ENCODE measurements at regions not wholly inside any gene's neighbourhood (a gene's known extent, or its start where the extent isn't known, plus 50 kb on each side); places are given as distances from the start of the nearest gene placed in this dataset.

GRCh38 chr2:16362611-16363010 is 303.0 kb downstream of the CYRIA start:
- ChIA-PET POLR2A (no interaction called here), CTCF (no interaction called here)
- no peak overlapping the region for H3K4me3 Mint-ChIP-seq
- H3K4me3 ChIP-seq (ENCODE audit: control extremely low read depth in 1 of 5, extremely low read depth in 1 of 5, insufficient read depth in 1 of 5, low read depth in 2 of 5, low read length in 4 of 5) = no peak overlapping the region
- no peaks in the 10 kb centered on the region for H3K27me3 Mint-ChIP-seq
- H3K4me1 Mint-ChIP-seq = no peaks in the 10 kb centered on the region
- intact Hi-C loops (cut with micrococcal nuclease) = no loop called here
- TF ChIP-seq EZH2 (IDR thresholded peaks at IDR 0.05; ENCODE audit: borderline replicate concordance, insufficient read depth, low read depth, low read length, poor library complexity, severe bottlenecking) = no peak
- TF ChIP-seq CTCF (IDR thresholded peaks at IDR 0.05) = no peak
- no CpG with 5 or more reads among the region's 4 CpGs for WGBS (ENCODE audit: insufficient coverage)
- no peak overlapping the region for H3K27ac ChIP-seq (ENCODE audit: low read length in 2 of 2)
- no peaks in the 10 kb centered on the region for H3K9me3 ChIP-seq (ENCODE audit: control extremely low read depth in 1 of 3, control insufficient read depth in 2 of 3, insufficient read depth in 1 of 3, low read length in 2 of 3)
- no peaks in the 10 kb centered on the region for H3K79me2 ChIP-seq (ENCODE audit: control insufficient read depth, insufficient read depth, low read length)
- no peak overlapping the region for H2AFZ ChIP-seq (ENCODE audit: insufficient read depth, low read depth, low read length, poor library complexity, severe bottlenecking)
- H3K9me3 Mint-ChIP-seq (ENCODE audit: insufficient read depth) = no peaks in the 10 kb centered on the region
- no peak for ATAC-seq (ENCODE audit: low read depth)
- DNase-seq = no peak
- H4K20me1 ChIP-seq (ENCODE audit: control insufficient read depth, insufficient read depth, low read length, poor library complexity, severe bottlenecking) = no peaks in the 10 kb centered on the region
- H3K9ac ChIP-seq (ENCODE audit: low read length) = no peak overlapping the region
- H3K27ac Mint-ChIP-seq = no peak overlapping the region
- no peaks in the 10 kb centered on the region for H3K4me1 ChIP-seq (ENCODE audit: control insufficient read depth in 2 of 2, insufficient read depth in 2 of 2, low read length in 2 of 2)
- H3K27me3 ChIP-seq (replicated peaks in 1 of 4; ENCODE audit: control extremely low read depth in 1 of 4, control insufficient read depth in 3 of 4, insufficient read depth in 4 of 4, low read length in 3 of 4) = no peaks in the 10 kb centered on the region
- no peak overlapping the region for H3K4me2 ChIP-seq (replicated peaks; ENCODE audit: low read depth, low read length, poor library complexity, severe bottlenecking)
- no peaks in the 10 kb centered on the region for H3K36me3 ChIP-seq (replicated peaks in 1 of 2; ENCODE audit: control extremely low read depth in 1 of 2, control insufficient read depth in 1 of 2, extremely low read depth in 1 of 2, insufficient read depth in 2 of 2, low read length in 1 of 2)

GRCh38 chr2:16361261-16361995 is 304.2 kb downstream of the CYRIA start:
- Histone ChIP-seq H3K36me3 (replicated peaks in 1 of 2; ENCODE audit: control extremely low read depth in 1 of 2, control insufficient read depth in 1 of 2, extremely low read depth in 1 of 2, insufficient read depth in 2 of 2, low read length in 1 of 2) (no peaks in the 10 kb centered on the region), H2AFZ (ENCODE audit: insufficient read depth, low read depth, low read length, poor library complexity, severe bottlenecking) (no peak overlapping the region), H4K20me1 (ENCODE audit: control insufficient read depth, insufficient read depth, low read length, poor library complexity, severe bottlenecking) (no peaks in the 10 kb centered on the region), H3K4me2 (replicated peaks; ENCODE audit: low read depth, low read length, poor library complexity, severe bottlenecking) (no peak overlapping the region), H3K4me1 (ENCODE audit: control insufficient read depth in 2 of 2, insufficient read depth in 2 of 2, low read length in 2 of 2) (no peaks in the 10 kb centered on the region), H3K9me3 (ENCODE audit: control extremely low read depth in 1 of 3, control insufficient read depth in 2 of 3, insufficient read depth in 1 of 3, low read length in 2 of 3) (peaks cover 0 to 5% (median 2%) of the 10 kb centered on the region in 3 donors), H3K4me3 (ENCODE audit: control extremely low read depth in 1 of 5, extremely low read depth in 1 of 5, insufficient read depth in 1 of 5, low read depth in 2 of 5, low read length in 4 of 5) (no peak overlapping the region), H3K27ac (ENCODE audit: low read length in 2 of 2) (no peak overlapping the region), H3K9ac (ENCODE audit: low read length) (no peak overlapping the region), H3K79me2 (ENCODE audit: control insufficient read depth, insufficient read depth, low read length) (no peaks in the 10 kb centered on the region), H3K27me3 (replicated peaks in 1 of 4; ENCODE audit: control extremely low read depth in 1 of 4, control insufficient read depth in 3 of 4, insufficient read depth in 4 of 4, low read length in 3 of 4) (no peaks in the 10 kb centered on the region)
- CTCF ChIA-PET = no interaction called here
- Mint-ChIP-seq H3K4me1 (no peaks in the 10 kb centered on the region), H3K4me3 (no peak overlapping the region), H3K27me3 (no peaks in the 10 kb centered on the region), H3K27ac (no peak overlapping the region), H3K9me3 (ENCODE audit: insufficient read depth) (no peaks in the 10 kb centered on the region)
- TF ChIP-seq EZH2 (IDR thresholded peaks at IDR 0.05; ENCODE audit: borderline replicate concordance, insufficient read depth, low read depth, low read length, poor library complexity, severe bottlenecking) = no peak
- no peak for TF ChIP-seq CTCF (IDR thresholded peaks at IDR 0.05)
- POLR2A ChIA-PET = no interaction called here
- no peak for DNase-seq
- intact Hi-C loops (cut with micrococcal nuclease) = no loop called here
- WGBS (ENCODE audit: insufficient coverage) = 89% methylated on average over 5 of the region's 9 CpGs
- no peak for ATAC-seq (ENCODE audit: low read depth)

Measured in B cell (primary cell).